ENCODE measurements at regions not wholly inside any gene's neighbourhood (a gene's known extent, or its start where the extent isn't known, plus 50 kb on each side); places are given as distances from the start of the nearest gene placed in this dataset.

DNA sequence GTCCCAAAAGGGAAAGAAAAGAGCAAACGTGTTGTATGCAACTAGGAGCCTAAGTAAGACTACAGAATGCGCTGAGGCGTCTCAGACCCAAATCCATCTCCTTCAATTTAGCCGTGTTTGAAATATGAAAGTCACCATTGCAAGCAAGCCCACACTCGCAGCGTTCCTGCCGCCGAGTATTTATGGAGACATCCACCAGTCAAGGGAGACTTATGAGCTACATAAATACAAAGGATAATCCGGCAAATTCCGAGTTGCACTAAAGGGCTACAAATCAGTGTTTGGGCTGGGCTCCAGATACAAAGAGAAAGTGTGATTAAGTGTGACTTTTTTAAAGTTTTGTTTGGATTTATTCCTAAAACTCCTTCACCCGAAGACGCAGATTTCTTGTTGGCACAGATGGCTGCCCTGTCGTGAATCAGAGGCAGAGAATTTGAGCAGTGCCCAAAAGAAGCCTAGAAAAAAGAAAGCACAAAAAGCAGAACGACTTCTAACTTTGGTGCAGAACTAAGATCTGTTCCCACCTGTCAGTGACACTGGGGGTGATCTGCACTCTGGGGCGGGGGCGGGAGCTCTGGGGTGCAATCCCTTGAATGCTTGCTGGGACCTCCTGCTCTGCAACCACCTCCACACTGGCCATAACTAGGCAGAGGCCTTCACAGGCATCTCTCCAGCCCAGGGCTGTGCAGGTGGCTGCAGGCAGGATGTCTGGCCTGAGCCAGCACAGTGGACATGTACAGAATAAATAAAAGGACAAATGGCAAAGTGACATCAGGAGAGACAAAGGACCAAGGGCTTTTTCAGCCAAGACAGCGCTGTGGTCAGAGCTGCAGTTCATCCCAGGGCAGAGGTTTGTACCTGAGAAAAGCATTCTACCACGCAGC, 489.7 kb downstream of the NPHP4 start:
- TF ChIP-seq, protein P1, sequence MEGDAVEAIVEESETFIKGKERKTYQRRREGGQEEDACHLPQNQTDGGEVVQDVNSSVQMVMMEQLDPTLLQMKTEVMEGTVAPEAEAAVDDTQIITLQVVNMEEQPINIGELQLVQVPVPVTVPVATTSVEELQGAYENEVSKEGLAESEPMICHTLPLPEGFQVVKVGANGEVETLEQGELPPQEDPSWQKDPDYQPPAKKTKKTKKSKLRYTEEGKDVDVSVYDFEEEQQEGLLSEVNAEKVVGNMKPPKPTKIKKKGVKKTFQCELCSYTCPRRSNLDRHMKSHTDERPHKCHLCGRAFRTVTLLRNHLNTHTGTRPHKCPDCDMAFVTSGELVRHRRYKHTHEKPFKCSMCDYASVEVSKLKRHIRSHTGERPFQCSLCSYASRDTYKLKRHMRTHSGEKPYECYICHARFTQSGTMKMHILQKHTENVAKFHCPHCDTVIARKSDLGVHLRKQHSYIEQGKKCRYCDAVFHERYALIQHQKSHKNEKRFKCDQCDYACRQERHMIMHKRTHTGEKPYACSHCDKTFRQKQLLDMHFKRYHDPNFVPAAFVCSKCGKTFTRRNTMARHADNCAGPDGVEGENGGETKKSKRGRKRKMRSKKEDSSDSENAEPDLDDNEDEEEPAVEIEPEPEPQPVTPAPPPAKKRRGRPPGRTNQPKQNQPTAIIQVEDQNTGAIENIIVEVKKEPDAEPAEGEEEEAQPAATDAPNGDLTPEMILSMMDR (IDR thresholded peaks at IDR 0.05): no peak
- TF ChIP-seq EP300 (IDR thresholded peaks at IDR 0.05; ENCODE audit: low read depth): no peak
- TF ChIP-seq POLR2A (IDR thresholded peaks at IDR 0.05): no peak
- TF ChIP-seq POLR2AphosphoS5 (IDR thresholded peaks at IDR 0.05): no peak
- WGBS, 2 donors (ENCODE audit: low coverage in 1 of 2): 62 to 100% methylated on average over 1 to 18 of the region's 18 CpGs
- in situ Hi-C loops (cut with MboI; ENCODE audit: low pct_ligation_motif_present in 1 of 4, low pct_unique_long_range_greater_than_20kb in 1 of 4, low sequenced_read_pairs in 3 of 4): loop anchor here in 3 of 4 donors (25.0 kb wide), 3 partner anchors 235 to 460 kb away; no protein-coding TSS in a partner anchor
- Histone ChIP-seq H3K4me3 (no peak overlapping the region), H3K36me3 (no peaks in the 10 kb centered on the region), H3K27me3 (no peaks in the 10 kb centered on the region), H3K9me3 (no peaks in the 10 kb centered on the region), H3K27ac (no peak overlapping the region), H3K4me1 (no peaks in the 10 kb centered on the region)
- DNase-seq: no peak
- intact Hi-C loops (cut with DNase I; ENCODE audit: low total_unique reads): no loop called here

DNA sequence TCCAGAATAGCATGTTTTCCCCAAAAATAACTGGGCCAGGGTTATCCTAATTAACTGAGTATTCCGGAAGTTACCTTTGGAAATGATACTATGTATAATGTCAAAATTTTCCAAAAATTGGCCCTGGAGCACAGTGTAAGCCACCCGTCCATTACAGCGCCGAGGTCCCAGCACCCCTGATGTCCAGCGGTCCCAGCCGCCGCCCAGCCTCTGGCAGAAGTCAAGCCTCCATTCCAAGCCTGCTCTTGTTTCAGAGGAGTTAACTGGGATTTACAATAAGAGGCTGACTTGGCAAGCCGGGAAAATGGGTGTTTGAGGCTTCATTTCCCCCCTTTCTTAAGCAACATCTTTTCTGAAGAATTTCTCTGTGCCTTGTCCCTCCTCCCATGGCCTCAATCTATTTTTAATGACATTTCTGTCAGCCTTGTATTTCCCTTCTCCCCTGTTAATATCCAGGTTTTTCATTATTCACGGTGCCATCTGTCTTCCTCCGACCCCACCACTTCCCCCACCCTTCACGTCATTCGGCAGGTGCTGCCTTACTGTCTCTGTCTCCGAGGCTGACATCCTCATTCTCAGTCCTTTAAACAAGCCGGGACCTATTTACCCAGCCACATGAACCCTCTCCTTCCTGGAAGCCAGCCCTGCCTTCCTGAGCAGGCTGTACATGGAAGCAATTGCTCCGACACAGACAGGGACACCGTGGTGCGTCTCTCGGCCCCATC, 490.9 kb downstream of the NPHP4 start:
- intact Hi-C loops (cut with DNase I; ENCODE audit: low total_unique reads): no loop called here

DNA sequence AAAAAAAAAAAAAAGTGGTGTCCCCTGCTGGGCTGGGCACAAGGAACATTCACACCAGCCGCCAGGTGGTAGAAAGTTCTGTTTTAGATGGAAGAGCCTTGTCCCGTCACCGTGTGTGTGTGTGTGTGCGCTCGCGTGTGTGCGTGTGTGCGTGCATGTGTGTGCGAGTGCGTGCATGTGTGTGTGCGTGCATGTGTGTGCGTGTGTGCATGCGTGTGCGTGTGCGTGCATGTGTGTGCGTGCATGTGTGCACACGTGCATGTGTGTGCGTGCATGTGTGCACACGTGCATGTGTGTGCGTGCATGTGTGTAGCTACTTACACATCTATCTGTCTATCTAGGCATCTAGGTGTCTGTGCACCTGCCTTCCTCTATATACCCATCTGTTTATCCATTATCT, 491.7 kb downstream of the NPHP4 start:
- no peaks in the 10 kb centered on the region for H3K4me1 ChIP-seq
- 86 to 89% methylated on average over 4 to 20 of the region's 20 CpGs for WGBS, 2 donors (ENCODE audit: low coverage in 1 of 2)
- DNase-seq: no peak
- peaks cover 6% of the 10 kb centered on the region for H3K27me3 ChIP-seq
- no peaks in the 10 kb centered on the region for H3K36me3 ChIP-seq
- H3K9me3 ChIP-seq: no peaks in the 10 kb centered on the region
- in situ Hi-C loops (cut with MboI; ENCODE audit: low pct_ligation_motif_present in 1 of 4, low pct_unique_long_range_greater_than_20kb in 1 of 4, low sequenced_read_pairs in 3 of 4) (loop anchor here in 3 of 4 donors (25.0 kb wide), 3 partner anchors 237 to 462 kb away; no protein-coding TSS in a partner anchor), intact Hi-C loops (cut with DNase I; ENCODE audit: low total_unique reads) (no loop called here)
- TF ChIP-seq, protein P1 (IDR thresholded peaks at IDR 0.05): no peak
- TF ChIP-seq EP300 (IDR thresholded peaks at IDR 0.05; ENCODE audit: low read depth) (no peak), POLR2A (IDR thresholded peaks at IDR 0.05) (no peak), POLR2AphosphoS5 (IDR thresholded peaks at IDR 0.05) (no peak)
- no peak overlapping the region for H3K4me3 ChIP-seq
- H3K27ac ChIP-seq: no peak overlapping the region

More for the DNA sequence above, 490.9 kb downstream of the NPHP4 start:
- TF ChIP-seq POLR2AphosphoS5 (IDR thresholded peaks at IDR 0.05) (no peak), EP300 (IDR thresholded peaks at IDR 0.05; ENCODE audit: low read depth) (no peak), POLR2A (IDR thresholded peaks at IDR 0.05) (no peak)
- TF ChIP-seq, protein P1 (IDR thresholded peaks at IDR 0.05): no peak
- H3K4me1 ChIP-seq: no peaks in the 10 kb centered on the region
- 64 to 71% methylated on average over 1 to 18 of the region's 18 CpGs for WGBS, 2 donors (ENCODE audit: low coverage in 1 of 2)
- H3K27ac ChIP-seq: no peak overlapping the region
- in situ Hi-C loops (cut with MboI; ENCODE audit: low pct_ligation_motif_present in 1 of 4, low pct_unique_long_range_greater_than_20kb in 1 of 4, low sequenced_read_pairs in 3 of 4): loop anchor here in 3 of 4 donors (25.0 kb wide), 3 partner anchors 236 to 461 kb away; no protein-coding TSS in a partner anchor
- H3K36me3 ChIP-seq: no peaks in the 10 kb centered on the region
- peaks cover 5% of the 10 kb centered on the region for H3K27me3 ChIP-seq
- no peak overlapping the region for H3K4me3 ChIP-seq
- no peaks in the 10 kb centered on the region for H3K9me3 ChIP-seq
- DNase-seq: no peak

DNA sequence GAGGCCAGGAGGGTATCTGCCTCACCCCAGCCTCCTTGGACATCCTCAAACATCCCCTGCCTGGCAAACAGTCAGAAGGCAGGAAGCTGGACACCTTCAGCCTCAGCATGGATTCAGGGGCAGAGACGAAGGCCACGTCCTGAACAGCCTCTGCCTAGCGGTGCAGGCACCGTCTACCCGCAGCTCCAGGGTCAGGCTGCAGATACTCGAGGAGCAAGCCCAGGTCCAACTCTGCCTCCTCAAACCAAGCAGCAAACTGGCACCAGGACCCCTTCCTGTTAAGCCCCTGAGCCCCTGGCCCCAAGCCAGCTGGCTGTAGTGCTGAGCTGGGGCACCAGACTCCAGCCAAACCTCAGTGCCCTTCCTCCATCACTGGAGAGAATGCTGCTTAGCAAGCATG, 494.7 kb downstream of the NPHP4 start:
- DNase-seq: no peak
- H3K4me1 ChIP-seq: no peaks in the 10 kb centered on the region
- in situ Hi-C loops (cut with MboI; ENCODE audit: low pct_ligation_motif_present in 1 of 4, low pct_unique_long_range_greater_than_20kb in 1 of 4, low sequenced_read_pairs in 3 of 4) (no loop called here), intact Hi-C loops (cut with DNase I; ENCODE audit: low total_unique reads) (no loop called here)
- H3K4me3 ChIP-seq: no peak overlapping the region
- WGBS, 2 donors (ENCODE audit: low coverage in 1 of 2): 89% methylated on average over 5 of the region's 6 CpGs; no CpG with 5 or more reads in 1 of the 2 donors
- H3K27me3 ChIP-seq: peaks cover 6% of the 10 kb centered on the region
- no peaks in the 10 kb centered on the region for H3K9me3 ChIP-seq
- no peak overlapping the region for H3K27ac ChIP-seq
- H3K36me3 ChIP-seq: no peaks in the 10 kb centered on the region
- TF ChIP-seq POLR2AphosphoS5 (IDR thresholded peaks at IDR 0.05): no peak
- no peak for TF ChIP-seq EP300 (IDR thresholded peaks at IDR 0.05; ENCODE audit: low read depth)
- TF ChIP-seq POLR2A (IDR thresholded peaks at IDR 0.05): no peak
- TF ChIP-seq, protein P1 (IDR thresholded peaks at IDR 0.05): no peak
